ENCODE measurements at regions not wholly inside any gene's neighbourhood (a gene's known extent, or its start where the extent isn't known, plus 50 kb on each side); places are given as distances from the start of the nearest gene placed in this dataset.
"Not testable (repeated sequence)": the region's sequence is repeated elsewhere in the genome, so short reads cannot be mapped to it uniquely, and the experiment has no call there.

DNA sequence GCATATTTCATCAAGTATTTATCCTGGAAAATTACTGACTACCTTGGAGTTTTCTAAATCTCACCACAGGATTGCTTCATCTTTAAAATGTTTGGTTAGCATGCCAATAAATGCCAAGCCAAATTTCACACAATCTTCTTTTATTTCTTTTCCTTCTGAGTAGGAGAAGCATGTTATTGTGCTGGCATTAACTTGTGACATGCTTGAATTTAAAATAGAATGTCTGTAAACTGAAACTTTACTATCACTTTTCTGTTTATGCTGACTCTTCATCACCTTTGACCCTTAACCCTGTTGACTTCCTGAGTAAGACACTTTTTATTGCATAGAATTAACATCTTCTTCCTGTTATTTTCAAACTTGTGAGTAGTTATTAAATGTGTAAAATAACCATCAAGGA lies 56.2 kb upstream of the LRRTM4 start:
- no peak for DNase-seq

DNA sequence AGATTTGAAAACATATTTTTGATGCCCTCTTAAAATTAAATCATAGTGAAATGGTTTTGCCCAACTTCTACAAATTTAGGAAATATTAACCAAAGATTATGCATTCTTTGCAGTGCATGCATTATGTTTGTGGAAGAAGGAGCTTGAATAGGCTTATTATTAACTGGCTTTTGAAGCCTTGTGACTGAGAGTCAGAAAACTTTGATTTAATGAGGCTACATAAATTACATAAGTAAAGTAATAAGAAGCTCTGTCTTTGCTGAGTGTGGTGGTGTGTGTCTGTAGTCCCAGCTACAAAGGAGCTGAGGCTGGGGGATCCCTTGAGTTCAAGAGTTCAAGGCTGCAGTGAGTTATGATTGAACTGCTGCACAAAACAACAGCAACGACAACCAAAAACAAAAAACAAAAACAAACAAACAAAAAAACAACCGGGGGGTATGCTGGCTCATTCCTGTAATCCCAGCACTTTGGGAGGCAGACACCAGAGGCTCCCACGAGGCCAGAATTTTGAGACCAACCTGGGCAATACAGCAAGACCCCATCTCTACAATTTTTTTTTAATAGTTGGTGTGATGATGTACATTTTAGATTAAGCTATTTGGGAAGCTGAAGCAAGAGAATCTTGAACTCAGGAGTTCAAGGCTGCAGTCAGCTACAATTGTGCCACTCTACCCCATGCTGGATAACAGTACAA lies 57.0 kb upstream of the LRRTM4 start:
- no peak for DNase-seq

DNA sequence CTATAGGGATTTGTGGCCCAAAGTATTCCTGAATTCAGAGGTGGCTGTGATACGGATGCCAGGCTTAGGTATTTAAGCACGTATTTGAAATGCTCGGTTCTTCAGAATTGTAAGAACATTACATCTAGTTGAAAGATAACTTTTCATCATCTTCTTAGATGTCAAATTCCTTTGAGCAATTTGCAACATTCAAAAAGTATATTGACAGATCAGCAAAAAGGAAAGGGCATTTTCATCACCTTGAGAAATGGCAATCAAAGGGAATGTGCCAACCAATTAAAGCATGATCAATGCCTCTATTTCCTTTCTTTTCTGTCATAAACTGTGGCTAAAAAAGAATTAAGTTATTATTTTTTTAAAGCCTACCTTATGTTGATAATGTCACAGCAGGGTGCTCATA lies 66.3 kb upstream of the LRRTM4 start:
- DNase-seq = no peak

DNA sequence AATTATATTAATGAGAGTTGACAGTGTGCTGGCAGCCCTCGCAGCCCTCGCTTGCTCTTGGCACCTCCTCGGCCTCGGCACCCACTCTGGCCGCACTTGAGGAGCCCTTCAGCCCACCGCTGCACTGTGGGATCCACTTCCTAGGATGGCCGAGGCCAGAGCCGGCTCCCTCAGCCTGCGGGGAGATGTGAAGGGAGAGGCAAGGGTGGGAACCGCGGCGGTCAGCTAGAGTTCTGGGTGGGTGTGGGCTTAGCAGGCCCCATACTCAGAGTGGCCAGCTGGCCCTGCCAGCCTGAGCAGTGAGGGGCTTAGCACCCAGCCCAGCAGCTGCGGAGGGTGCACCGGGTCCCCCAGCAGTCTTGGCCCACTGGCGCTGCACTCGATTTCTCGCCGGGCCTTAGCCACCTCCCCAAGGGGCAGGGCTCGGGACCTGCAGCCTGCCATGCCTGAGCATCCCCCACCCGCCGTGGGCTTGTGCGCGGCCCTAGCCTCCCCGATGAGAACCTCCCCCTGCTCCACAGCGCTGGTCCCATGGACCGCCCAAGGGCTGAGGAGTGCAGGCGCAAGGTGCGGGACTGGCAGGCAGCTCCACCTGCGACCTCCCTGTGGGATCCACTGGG lies 68.2 kb upstream of the LRRTM4 start:
- DNase-seq = no peak

DNA sequence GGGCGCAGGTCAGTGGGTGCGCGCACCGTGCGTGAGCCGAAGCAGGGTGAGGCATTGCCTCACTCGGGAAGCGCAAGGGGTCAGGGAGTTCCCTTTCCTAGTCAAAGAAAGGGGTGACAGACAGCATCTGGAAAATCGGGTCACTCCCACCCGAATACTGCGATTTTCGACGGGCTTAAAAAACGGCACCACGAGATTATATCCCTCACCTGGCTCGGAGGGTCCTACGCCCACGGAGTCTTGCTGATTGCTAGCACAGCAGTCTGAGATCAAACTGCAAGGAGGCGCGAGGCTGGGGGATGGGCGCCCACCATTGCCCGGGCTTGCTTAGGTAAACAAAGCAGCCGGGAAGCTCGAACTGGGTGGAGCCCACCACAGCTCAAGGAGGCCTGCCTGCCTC lies 70.8 kb upstream of the LRRTM4 start:
- DNase-seq = not testable (repeated sequence)

DNA sequence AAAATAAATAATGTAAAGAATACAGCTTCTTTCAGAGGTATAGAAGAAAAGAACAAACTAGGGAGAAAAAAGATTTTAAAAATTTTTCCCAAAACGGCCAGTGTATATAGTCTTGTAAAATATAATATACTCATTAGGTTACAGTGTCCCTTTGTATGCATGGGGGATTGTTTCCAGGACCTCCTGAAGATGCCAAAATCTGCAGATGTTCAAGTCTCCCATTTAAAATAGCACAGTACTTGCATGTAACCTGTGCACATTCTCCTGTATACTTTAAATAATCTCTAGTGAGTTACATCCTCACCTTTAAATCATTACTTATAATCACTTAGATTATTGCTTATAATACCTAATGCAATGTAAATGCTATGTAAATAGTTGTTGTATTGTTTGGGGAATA lies 80.6 kb upstream of the LRRTM4 start:
- DNase-seq = no peak

DNA sequence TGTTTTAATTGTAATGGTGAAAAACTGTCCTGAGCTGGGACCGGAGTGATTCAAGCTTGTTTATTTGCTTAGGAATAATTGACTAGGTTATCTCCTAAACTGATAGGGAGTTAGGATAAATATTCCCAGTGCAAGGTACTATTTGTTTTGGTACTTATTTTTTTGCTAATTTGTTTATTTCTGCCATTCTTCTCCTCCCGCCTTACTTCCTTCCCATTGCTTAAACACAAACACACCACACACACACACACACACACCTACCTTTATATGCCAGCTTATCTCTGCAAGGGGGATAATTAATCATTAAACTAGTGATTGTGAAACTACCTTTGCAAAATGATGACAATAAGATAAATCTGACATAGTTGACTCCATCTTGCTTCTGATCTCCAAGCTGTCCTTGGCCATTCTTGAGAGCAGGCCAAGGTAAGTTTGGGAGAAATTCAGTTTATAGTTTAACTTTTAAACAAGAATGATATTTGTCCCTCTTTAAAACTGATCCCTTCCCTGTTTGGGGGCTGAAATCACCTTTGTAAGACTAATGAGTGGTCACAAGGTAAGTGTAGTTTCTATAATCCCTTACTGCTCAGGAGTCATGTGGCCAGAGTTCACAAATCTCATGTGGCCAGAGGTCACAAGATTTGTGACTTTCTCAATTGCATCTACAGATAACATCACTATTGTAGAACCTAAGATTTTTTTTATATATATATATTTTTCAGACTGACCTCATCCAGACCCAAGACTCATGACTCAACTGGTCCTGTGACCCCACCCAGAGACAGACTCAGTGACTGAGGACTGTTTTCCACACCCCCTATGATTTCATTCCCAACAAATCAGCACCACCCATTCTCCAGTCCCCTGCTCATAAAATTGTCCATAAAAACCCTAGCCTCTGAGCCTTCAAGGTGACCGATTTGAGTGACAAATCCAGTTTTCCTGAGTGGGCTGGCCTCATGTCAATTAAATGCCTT lies 83.1 kb upstream of the LRRTM4 start:
- no peak for DNase-seq

DNA sequence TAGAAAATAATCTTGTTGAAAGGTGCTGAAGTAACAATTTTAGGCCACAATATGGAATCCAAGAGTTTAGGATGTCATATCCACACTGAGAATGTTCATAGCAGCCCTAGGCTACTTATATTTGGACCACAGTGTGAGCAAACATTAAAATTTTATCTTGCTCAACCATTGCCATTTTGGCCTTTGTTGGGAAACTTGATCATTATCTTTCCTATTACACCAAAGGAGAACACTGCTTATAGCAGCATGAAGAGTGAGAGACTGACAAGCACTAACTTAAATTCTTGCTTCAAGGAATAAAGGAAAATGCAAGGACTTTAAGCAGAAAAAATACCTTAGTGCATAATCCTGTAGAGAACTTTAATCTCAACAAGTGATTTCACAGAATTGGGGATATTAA lies 86.3 kb upstream of the LRRTM4 start:
- DNase-seq = no peak

DNA sequence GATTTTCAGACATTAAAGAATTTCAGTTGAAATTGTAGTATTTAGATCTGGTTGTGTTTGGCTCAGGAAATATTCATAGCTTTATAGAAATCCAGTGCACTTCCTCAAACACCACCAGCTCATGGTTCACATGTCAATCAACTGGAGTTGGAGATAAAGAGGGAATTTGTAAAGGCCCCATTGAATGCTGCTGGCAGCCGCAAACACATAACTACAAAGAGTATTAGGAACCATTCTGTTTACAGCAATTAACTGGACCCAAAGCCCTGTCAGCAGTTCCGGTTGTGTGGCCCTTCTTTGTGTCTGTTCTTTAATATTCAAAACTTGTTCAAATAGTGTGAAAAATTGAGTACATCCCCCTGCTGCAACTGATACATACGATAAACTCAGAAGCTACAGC lies 107.4 kb upstream of the LRRTM4 start:
- peak in 2 of 14 donors; percentile 1 to 12 for DNase-seq

DNA sequence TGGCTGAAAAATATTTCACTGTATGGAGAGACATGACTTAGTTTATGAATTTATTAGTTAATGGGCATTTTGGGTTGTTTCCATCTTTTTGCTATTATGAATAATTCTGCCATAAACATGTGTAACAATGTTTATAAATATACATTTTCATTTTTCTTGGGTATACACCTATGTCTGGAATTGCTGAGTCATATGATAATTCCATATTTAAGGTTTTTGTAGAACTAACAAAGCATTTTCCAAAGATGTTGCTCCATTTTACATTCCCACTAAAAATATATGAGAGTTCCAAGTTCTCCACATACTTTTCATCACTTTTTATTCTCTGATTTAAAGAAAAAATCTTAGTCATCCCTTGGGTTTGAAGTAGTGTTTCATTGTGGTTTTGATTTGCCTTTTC lies 108.8 kb upstream of the LRRTM4 start:
- no peak for DNase-seq

DNA sequence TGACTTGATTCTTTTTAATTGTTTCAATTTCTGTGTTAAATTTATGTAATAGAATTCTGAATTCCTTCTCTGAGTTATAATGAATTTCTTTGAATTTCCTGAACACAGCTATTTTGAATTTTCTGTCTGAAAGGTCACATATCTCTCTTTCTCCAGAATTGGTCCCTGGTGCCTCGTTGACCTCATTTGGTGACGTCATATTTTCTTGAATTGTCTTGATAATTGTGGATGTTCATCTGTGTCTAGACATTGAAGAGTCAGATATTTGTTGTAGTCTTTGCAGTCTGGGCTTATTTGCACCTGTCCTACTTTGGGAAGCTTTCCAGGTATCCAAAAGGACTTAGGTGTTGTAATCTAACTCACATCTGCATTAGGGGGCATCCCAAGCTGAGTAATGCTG lies 111.4 kb upstream of the LRRTM4 start:
- no peak for DNase-seq

DNA sequence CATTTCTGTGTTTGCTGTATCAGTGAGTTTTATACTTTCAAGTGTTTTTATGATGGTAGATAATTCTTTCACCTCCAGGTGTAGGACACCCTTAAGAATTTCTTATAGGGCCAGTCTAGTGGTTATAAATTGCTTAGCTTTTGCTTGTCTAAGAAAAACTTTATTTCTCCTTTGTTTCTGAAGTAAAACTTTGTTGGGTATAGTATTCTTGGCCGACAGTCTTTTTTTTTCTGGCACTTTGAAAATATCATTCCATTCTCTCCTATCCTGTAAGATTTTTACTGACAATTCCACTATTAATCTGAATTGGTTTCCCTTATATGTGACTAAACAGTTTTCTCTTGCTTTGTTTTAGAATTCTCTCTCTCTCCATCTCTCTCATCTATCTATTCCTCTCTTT lies 118.7 kb upstream of the LRRTM4 start:
- DNase-seq = no peak

DNA sequence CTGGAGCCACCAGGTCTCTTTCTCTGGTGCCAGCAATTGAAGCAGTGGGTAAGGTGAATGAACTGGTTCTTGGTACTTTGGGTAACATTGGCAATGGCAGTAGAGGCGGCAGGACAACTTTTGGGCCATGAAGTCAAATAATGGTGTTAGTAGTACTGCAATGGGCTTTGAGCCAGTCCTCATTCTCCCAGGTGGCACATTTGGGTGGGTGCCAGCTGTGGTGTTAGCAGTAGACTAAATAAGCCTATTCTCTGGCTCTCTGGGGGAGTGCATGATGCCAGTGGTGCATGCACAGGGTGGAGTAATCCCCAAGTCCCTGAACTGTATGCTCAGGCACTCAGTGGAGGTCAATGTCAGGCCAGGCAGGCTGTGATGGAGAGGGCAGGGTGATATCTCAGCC lies 120.2 kb upstream of the LRRTM4 start:
- no peak for DNase-seq

DNA sequence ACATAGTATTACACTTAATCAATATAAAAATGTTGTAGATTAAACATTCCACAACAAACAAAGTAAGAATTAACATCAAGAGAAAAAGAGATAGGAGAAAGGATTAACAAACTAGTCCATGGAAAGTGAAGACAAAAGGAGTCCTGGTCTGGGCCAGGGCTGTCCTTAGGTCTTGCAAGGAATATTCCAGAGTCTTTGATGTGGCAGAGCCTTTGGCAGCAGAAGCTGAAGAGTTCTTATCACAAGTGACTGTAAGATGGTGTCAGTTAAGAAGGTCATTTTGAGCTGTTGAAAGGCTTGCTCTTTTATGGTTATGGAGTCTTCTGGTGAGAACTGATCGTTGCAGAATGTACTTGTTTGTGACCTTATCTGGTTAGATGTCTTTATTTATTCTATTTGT lies 127.7 kb upstream of the LRRTM4 start:
- DNase-seq = no peak

DNA sequence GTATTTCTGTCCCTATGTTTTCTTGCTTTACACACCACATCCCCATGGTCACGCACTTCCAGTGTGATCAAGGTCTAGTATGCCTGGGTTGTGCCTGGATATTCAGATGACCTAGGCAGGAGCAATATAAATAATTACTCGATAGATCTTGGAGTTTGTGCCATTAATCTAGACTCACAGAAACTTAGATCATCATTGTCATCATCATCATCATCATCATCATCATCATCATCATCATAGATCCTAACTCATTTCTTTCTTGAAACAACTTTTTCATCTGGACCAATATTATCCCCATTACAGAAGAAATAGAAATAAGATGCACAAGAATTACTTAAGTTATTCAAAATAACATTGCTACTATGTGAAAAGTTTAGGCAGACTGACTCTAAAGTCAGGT lies 130.3 kb upstream of the LRRTM4 start:
- no peak for DNase-seq

DNA sequence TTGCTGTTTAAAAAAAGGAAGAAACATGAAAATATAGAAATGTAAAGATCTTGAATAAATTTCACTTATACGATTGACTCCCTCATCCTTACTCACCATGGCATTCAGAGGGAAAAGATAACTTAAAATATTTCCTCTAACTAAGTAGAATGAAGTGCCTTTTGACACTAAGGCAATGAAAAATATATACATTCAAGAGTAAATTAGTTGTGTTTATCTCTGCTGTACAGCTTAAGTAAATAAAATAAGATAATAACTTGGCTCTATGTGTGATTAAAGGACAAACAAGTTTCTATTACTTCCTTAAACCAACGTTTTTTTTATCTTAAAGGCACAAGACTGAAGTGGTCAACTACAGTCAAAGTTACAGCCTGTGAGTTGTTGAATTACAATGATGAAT lies 142.3 kb upstream of the LRRTM4 start:
- no peak for DNase-seq

DNA sequence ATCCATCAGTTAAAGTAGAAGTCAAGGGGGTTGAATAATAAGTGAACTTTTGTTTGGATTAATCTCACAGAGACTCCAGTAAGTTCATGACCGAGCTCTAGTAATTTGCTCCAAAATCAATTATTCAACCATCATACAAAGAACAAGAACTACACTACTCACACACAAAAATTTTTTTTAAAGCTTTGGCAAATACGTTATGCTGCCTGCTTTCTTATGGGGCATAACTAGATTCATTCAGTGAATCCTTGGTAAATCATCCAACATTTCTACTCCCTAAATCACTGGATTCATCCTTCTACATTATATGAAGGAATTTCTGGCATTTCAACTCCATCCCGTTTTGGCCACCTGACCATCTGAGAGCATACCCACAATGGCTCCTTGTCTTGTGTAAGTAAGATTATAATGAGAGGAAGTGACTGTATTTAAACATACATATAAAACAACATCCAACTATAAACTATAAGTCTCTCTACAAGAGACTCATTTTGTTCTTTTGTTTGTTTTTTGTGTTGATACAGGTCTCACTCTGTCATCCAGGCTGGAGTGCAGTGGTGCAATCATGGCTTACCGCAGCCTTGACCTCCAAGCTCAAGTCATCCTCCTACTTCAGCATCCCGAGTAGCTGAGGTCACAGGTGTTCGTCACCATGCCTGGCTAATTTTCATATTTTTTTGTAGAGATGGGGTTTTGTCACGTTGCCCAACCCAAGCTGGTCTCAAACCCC lies 144.2 kb upstream of the LRRTM4 start:
- DNase-seq = no peak

DNA sequence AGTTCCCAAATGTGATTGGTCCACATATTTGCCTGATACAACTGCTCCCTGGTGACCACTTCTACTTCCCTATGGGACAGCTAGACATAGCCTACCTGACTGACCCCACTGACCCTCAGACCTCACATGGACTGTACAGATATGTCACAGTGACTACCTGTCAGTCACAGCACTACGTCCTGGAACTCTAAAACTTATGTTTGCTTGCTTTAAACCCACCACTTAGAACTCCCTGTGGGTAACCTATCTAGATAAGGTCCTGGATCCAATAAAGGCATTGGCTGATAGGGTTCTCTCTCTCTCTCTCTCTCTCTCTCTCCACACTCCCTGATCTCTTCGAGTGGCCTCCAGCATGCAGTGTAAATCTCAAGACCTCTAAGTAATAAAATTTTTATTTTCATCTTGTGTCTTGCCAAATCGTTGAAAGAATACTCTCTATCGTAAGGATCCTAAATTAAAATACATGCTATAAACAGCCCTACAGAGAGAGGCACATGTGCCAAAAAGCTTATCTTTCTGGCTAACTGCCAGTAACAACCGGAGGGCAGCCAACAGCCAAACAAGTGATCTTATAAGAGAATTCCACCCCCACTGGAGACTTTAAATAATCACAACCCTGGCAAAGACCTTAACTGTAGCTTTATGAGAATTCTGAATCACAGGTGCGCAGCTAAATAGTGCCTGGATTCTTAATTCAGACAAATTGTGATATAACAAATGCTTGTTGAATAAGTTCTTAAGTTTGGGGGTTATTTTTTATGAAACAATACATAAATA lies 162.6 kb upstream of the LRRTM4 start:
- not testable (repeated sequence) for DNase-seq

DNA sequence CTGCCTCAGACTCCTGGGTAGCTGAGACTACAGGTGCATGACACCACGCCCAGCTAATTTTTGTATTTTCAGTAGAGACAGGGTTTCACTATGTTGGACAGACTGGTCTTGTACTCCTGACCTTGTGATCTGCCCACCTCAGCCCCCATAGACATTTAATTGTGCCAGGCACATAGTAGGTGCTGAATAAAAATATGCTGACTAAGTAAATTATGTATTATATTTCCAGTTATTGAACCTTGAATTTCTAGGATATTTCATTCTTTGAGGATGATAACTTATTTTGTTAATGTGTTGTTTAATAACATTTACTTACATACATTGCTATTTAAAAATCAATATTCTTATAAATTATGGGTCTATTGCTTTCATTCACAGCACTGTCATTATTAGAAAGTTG lies 190.4 kb upstream of the LRRTM4 start:
- DNase-seq = no peak

DNA sequence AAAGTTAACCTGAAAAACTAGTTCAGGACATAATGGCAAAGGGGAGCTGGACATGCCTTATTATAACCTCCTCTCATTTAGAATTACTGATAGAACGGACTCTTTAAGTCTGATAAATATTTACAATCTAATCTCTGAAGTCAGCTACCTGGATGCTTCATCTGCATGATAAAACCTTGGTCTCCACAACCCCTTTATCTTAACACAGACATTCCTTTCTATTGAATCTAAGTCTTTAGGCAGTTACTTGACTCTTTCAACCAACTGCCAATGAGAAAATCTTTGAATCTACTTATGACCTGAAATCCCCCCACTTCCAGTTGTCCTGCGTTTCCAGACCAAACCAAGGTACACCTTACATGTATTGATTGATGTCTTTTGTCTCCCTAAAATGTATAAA lies 191.2 kb upstream of the LRRTM4 start:
- no peak for DNase-seq

DNA sequence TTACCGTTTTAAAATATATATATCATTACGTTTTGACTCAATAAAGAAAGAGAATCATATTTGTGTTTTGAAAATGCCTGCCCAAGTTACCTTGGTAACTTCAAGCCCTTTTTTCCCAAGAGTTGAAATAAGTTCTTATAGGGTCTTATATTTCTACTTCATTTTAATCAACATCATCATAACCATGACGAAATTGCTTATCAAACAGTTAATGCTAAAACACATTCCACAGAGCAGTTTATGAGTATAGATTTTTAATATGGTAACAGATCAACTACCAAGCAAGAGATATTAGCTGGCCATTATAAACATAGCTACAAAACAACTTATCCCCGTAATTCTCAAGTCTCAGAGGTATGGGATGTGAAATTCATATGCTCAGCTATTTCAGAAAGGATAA lies 197.9 kb upstream of the LRRTM4 start:
- DNase-seq = no peak

DNA sequence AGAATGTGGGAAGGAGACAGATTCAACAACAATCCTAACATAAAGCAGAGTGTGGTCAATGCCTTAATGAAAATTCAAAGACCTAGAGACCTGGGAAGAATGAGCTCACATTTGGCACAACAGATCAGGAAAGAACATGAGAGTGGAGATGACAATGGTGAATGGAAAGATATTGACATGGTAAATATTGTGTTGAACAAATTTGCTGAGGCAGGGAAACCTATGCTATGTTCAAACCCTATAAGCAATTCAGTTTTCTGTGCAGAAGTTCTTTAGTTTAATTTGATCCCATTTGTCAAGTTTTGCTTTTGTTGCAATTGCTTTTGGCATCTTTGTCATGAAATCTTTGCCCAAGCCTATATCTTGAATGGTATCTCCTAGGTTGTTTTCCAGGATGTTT lies 199.4 kb upstream of the LRRTM4 start:
- DNase-seq = no peak

Data from C1 segment of cervical spinal cord (tissue), 14 donors.